ENCODE measurements at regions not wholly inside any gene's neighbourhood (a gene's known extent, or its start where the extent isn't known, plus 50 kb on each side); places are given as distances from the start of the nearest gene placed in this dataset.

DNA sequence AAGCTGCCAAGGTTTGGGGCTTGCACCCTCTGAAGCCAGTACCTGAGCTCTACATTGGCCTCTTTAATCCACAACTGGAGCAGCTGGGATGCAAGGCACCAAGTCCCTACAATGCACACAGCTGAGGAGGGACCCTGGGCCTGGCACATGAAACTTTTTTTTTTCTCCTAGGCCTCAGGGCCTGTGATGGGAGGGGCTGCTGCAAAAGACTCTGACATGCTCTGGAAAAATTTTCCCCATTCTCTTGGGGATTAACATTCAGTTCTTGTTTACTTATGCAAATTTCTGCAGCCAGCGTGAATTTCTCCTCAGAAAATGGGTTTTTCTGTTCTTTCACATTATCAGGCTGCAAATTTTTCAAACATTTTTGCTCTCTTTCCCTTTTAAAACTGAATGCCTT, 1072.2 kb downstream of the BRINP3 start:
- no peak overlapping the region for H3K4me3 ChIP-seq (ENCODE audit: low read depth, low read length)
- DNase-seq (ENCODE audit: low read depth, low spot score) = no peak
- TF ChIP-seq, protein P1, sequence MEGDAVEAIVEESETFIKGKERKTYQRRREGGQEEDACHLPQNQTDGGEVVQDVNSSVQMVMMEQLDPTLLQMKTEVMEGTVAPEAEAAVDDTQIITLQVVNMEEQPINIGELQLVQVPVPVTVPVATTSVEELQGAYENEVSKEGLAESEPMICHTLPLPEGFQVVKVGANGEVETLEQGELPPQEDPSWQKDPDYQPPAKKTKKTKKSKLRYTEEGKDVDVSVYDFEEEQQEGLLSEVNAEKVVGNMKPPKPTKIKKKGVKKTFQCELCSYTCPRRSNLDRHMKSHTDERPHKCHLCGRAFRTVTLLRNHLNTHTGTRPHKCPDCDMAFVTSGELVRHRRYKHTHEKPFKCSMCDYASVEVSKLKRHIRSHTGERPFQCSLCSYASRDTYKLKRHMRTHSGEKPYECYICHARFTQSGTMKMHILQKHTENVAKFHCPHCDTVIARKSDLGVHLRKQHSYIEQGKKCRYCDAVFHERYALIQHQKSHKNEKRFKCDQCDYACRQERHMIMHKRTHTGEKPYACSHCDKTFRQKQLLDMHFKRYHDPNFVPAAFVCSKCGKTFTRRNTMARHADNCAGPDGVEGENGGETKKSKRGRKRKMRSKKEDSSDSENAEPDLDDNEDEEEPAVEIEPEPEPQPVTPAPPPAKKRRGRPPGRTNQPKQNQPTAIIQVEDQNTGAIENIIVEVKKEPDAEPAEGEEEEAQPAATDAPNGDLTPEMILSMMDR (IDR thresholded peaks at IDR 0.05; ENCODE audit: low read depth, low read length) = no peak
- in situ Hi-C loops (cut with HindIII; ENCODE audit: low sequenced_read_pairs) = no loop called here

DNA sequence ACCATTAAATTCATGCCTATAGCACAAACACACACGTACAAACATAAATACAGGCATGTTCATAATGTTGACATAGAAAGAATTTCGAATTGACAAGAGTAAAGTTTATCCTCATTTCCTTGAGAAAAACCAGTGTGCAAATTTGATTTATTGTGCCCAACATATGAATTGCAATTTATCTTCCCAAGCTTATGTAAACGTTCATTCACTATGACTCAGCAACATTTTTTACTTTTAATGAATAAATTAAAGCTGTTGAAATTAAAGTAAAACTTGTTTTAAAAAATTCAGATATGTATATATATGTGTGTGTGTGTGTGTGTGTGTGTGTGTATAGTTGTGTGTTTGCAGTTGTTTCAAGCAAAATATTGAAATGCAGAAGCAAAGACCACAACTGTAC, 1067.9 kb downstream of the BRINP3 start:
- no peak overlapping the region for H3K4me3 ChIP-seq (ENCODE audit: low read depth, low read length)
- DNase-seq (ENCODE audit: low read depth, low spot score) = no peak
- TF ChIP-seq, protein P1 (IDR thresholded peaks at IDR 0.05; ENCODE audit: low read depth, low read length) = no peak
- in situ Hi-C loops (cut with HindIII; ENCODE audit: low sequenced_read_pairs) = no loop called here

DNA sequence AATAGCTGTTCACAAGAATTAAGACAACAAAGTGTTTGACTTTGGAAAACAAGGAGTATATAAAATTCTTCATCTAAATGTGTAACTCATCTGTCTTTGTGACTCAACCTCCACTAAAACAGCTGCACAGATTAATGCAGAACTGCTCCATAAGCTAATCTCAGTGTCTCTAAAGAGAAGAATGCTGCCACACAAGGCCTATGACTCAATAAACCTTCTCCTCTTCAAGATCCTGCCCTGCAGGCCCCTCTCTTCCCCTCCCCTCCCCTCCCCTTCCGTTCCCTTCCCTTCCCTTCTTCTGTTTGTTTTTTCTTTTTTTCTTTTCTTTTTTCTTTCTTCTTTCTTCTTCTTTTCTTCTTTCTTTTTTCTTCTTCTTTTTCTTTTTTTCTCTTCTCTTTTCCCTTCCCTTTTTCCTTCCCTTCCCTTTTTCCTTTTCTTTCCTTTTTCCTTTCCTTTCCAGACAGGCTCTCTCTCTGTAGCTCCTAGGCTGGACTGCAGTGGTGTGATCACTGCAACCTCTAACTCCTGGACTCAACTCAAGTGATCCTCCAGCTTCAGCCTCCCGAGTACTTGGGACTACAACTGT, 1052.8 kb downstream of the BRINP3 start:
- no peak overlapping the region for H3K4me3 ChIP-seq (ENCODE audit: low read depth, low read length)
- TF ChIP-seq, protein P1 (IDR thresholded peaks at IDR 0.05; ENCODE audit: low read depth, low read length) = no peak
- DNase-seq (ENCODE audit: low read depth, low spot score) = no peak
- in situ Hi-C loops (cut with HindIII; ENCODE audit: low sequenced_read_pairs) = no loop called here

DNA sequence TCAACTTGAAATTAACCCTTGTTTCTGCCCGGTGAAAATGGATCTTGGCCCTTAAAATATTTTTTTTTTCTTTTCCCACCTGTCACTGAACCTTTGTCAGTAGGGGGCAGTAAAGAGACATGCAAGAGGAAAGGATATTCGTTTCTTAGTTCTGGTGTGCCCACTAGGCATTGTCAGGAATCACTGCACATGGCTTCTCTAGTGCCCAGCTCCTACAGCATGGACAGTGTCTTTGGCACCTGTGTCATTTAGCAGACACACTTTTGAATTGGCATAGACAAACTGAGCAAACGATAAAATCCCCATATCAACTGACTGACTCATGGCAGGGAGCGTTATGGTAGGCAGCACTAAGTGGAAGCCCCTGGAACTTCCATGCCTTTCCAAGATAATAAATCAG, 1048.1 kb downstream of the BRINP3 start:
- DNase-seq (ENCODE audit: low read depth, low spot score) = peak; percentile 12
- TF ChIP-seq, protein P1 (IDR thresholded peaks at IDR 0.05; ENCODE audit: low read depth, low read length) = peak; percentile 52
- in situ Hi-C loops (cut with HindIII; ENCODE audit: low sequenced_read_pairs) = no loop called here

DNA sequence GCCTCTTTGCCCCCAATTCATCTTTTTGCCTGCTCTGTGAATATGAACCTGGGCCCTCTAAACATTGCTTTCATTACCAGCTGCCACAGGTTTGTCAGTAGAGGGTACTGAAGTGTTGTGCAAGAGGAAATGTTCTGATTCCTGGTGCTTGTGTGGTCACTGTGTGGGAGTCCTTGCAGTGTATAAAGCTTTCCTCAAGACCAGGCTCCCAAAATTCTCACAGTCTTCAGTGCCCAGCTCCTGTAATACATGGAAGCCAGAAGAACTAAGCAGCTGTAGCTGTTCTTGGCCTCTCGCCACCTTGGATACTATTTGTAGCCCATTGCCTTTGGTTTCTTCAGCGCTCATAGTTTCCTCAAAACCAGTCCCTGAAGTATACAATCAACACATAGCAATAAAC, 1046.2 kb downstream of the BRINP3 start:
- peak; percentile 37 for DNase-seq (ENCODE audit: low read depth, low spot score)
- in situ Hi-C loops (cut with HindIII; ENCODE audit: low sequenced_read_pairs) = no loop called here
- no peak overlapping the region for H3K4me3 ChIP-seq (ENCODE audit: low read depth, low read length)
- TF ChIP-seq, protein P1 (IDR thresholded peaks at IDR 0.05; ENCODE audit: low read depth, low read length) = no peak

More for the DNA sequence above, 1048.1 kb downstream of the BRINP3 start:
- no peak overlapping the region for H3K4me3 ChIP-seq (ENCODE audit: low read depth, low read length)

DNA sequence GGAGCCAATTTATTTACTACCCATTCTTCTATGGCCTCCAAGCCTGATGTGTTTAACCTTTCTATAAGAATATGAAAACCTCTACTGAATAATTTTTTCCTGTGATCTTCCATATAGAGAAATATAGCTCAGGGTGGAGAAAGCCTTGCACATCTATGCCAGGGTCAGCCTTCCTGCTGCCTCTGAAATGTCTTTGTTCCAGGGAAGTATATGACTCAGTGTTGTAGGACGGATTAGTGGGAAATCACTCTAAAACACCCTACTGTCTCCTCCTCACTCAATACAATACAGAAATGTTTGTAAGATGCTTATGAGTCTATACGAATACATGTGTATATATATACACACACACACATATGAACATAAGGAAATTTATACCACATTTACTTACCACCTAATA, 1044.9 kb downstream of the BRINP3 start:
- peak; percentile 25 for DNase-seq (ENCODE audit: low read depth, low spot score)
- H3K4me3 ChIP-seq (ENCODE audit: low read depth, low read length) = no peak overlapping the region
- TF ChIP-seq, protein P1 (IDR thresholded peaks at IDR 0.05; ENCODE audit: low read depth, low read length) = no peak
- in situ Hi-C loops (cut with HindIII; ENCODE audit: low sequenced_read_pairs) = no loop called here

Data from astrocyte of the spinal cord (primary cell).